ENCODE measurements at regions not wholly inside any gene's neighbourhood (a gene's known extent, or its start where the extent isn't known, plus 50 kb on each side); places are given as distances from the start of the nearest gene placed in this dataset.
"Not testable (repeated sequence)": the region's sequence is repeated elsewhere in the genome, so short reads cannot be mapped to it uniquely, and the experiment has no call there.

- Histone ChIP-seq H3K27ac (no peak overlapping the region), H3K36me3 (replicated peaks in 1 of 2) (no peaks in the 10 kb centered on the region), H3K4me3 (no peak overlapping the region), H3K9me3 (replicated peaks in 1 of 3) (no peaks in the 10 kb centered on the region), H3K27me3 (no peaks in the 10 kb centered on the region), H3K4me1 (replicated peaks in 1 of 2) (no peaks in the 10 kb centered on the region)
- DNase-seq, result no peak
- TF ChIP-seq POLR2A (IDR thresholded peaks at IDR 0.05), result no peak
- TF ChIP-seq, protein P1, sequence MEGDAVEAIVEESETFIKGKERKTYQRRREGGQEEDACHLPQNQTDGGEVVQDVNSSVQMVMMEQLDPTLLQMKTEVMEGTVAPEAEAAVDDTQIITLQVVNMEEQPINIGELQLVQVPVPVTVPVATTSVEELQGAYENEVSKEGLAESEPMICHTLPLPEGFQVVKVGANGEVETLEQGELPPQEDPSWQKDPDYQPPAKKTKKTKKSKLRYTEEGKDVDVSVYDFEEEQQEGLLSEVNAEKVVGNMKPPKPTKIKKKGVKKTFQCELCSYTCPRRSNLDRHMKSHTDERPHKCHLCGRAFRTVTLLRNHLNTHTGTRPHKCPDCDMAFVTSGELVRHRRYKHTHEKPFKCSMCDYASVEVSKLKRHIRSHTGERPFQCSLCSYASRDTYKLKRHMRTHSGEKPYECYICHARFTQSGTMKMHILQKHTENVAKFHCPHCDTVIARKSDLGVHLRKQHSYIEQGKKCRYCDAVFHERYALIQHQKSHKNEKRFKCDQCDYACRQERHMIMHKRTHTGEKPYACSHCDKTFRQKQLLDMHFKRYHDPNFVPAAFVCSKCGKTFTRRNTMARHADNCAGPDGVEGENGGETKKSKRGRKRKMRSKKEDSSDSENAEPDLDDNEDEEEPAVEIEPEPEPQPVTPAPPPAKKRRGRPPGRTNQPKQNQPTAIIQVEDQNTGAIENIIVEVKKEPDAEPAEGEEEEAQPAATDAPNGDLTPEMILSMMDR (IDR thresholded peaks at IDR 0.05), result no peak
- intact Hi-C loops (cut with DNase I), result no loop called here
Observed at GRCh38 chr11:23780231-23780630, 716.6 kb upstream of the LUZP2 start.

DNA sequence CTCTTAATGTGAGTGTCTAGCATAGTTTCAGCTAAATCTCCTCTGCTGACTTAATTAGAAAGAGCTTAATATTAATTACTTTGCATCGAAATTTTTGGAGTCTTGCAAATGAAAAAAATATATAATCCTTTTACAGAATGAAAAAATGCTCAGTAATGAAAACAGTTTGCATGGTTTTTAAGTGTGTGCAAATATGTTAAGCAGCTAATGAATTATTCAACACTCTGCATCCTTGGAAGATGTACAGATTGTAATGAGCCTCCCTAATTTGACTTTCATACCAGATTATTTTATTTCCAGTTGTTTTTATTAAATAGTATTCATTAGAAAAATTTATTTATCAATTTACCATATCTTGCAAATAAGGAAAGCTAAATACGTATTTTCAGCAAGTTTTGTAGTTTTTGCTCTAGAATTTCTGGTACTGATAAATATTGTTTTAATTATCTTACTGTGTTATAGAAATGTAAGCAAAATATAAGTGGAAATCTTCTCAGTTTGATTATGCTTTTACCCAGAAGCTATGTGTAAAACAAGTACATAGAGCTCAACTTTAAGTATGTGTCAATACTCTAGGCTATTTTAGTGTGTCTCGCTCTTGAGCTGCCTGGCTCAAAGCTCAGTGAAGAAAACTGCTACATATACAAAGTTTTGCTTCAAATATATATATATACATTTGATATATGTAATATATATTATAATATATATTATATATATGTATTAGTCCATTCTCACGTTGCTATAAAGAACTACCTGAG, 714.9 kb upstream of the LUZP2 start:
- no peak for DNase-seq
- intact Hi-C loops (cut with DNase I), result no loop called here
- no peaks in the 10 kb centered on the region for H3K9me3 ChIP-seq (replicated peaks in 1 of 3)
- WGBS, 4 donors, result 76 to 88% (median 79%) methylated on average over 4 of the region's 4 CpGs
- no peak overlapping the region for H3K27ac ChIP-seq
- H3K36me3 ChIP-seq (replicated peaks in 1 of 2), result no peaks in the 10 kb centered on the region
- H3K4me3 ChIP-seq, result no peak overlapping the region
- TF ChIP-seq, protein P1 (IDR thresholded peaks at IDR 0.05), result no peak
- no peak for TF ChIP-seq POLR2A (IDR thresholded peaks at IDR 0.05)
- H3K4me1 ChIP-seq (replicated peaks in 1 of 2), result no peaks in the 10 kb centered on the region
- no peaks in the 10 kb centered on the region for H3K27me3 ChIP-seq

DNA sequence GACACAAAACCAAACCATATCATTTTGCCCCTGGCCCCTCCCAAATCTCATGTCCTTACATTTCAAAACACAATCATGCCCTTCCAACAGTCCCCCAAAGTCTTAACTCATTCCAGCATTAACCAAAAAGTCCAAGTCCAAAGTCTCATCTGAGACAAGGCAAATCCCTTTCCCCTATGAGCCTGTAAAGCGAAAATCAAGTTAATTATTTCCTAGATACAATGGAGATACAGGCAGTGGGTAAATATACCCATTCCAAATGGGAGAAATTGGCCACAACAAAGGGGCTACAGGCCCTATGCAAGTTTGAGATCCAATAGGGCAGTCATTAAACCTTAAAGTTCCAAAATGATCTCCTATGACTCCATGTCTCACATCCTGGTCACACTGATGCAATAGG, 709.9 kb upstream of the LUZP2 start:
- H3K9me3 ChIP-seq (replicated peaks in 1 of 3); intact Hi-C loops (cut with DNase I); H3K4me1 ChIP-seq (replicated peaks in 1 of 2); H3K36me3 ChIP-seq (replicated peaks in 1 of 2); H3K4me3 ChIP-seq; H3K27me3 ChIP-seq; DNase-seq; H3K27ac ChIP-seq: not testable (repeated sequence)
- 67 to 100% (median 77%) methylated on average over 1 of the region's 1 CpG for WGBS, 4 donors

DNA sequence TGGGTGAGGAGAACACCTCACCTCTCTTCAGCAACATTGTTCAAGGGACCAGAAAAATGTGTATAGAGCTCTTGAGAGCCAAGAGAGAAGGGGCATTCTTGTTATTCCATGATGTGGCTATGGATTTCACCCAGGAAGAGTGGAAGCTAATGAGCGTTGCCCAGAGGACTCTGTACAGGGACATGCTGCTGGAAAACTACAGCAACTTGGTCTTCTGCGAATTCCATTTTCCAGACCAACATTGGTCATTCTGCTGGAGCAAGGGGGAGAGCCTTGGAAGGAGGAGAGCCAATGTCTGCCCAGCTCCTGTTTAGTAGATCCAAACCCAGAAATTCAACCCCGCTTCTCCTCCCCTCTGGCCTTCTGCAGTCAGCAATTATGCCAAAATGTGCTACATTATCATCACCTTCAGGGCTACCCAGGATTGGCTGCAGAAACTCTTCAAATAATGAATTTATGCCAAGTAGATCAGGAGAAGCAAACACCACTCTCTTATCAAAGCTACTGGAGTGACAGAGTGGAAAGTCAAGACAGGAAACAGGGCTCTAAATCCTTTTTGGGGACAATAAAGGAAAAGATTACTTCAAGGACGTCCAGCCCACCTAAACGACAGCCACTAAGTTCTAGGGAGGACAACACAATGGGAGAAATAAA, 707.5 kb upstream of the LUZP2 start:
- no peak for DNase-seq
- WGBS, 4 donors, result 54 to 72% (median 66%) methylated on average over 5 of the region's 5 CpGs

More for the DNA sequence above, 707.5 kb upstream of the LUZP2 start:
- H3K9me3 ChIP-seq (replicated peaks in 1 of 3), result no peaks in the 10 kb centered on the region
- TF ChIP-seq, protein P1 (IDR thresholded peaks at IDR 0.05), result no peak
- no peak for TF ChIP-seq POLR2A (IDR thresholded peaks at IDR 0.05)
- intact Hi-C loops (cut with DNase I), result no loop called here
- no peaks in the 10 kb centered on the region for H3K36me3 ChIP-seq (replicated peaks in 1 of 2)
- no peak overlapping the region for H3K27ac ChIP-seq
- no peak overlapping the region for H3K4me3 ChIP-seq
- no peaks in the 10 kb centered on the region for H3K27me3 ChIP-seq
- H3K4me1 ChIP-seq (replicated peaks in 1 of 2), result no peaks in the 10 kb centered on the region
